ENCODE measurements at regions not wholly inside any gene's neighbourhood (a gene's known extent, or its start where the extent isn't known, plus 50 kb on each side); places are given as distances from the start of the nearest gene placed in this dataset.

DNA sequence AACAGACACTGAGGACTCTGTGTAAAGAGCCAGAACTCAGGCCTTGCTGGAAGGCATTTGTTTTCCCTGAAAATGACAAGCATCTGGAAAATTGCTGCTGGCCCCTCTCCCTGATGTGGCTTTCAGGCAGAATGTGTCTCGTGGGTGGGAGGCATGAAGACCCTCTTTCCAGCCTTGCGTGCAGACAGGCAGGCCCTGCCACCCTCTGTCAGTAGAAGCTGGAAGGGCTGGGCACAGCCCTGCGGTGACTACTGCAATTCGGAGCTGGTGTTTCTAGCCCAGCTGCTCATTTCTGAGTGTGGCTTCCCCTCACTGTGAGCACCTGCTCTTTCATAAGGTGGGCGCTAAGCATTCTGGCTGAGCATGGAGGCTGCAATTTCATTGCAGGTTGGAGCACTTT is 349.9 kb downstream of the PTPRU start:
- Histone ChIP-seq H3K27me3 (peaks cover 0 to 39% of the 10 kb centered on the region in 2 donors), H3K27ac (no peak overlapping the region), H3K4me3 (no peak overlapping the region), H3K4me1 (no peaks in the 10 kb centered on the region), H3K9me3 (no peaks in the 10 kb centered on the region), H3K36me3 (no peaks in the 10 kb centered on the region)
- TF ChIP-seq, protein P1, sequence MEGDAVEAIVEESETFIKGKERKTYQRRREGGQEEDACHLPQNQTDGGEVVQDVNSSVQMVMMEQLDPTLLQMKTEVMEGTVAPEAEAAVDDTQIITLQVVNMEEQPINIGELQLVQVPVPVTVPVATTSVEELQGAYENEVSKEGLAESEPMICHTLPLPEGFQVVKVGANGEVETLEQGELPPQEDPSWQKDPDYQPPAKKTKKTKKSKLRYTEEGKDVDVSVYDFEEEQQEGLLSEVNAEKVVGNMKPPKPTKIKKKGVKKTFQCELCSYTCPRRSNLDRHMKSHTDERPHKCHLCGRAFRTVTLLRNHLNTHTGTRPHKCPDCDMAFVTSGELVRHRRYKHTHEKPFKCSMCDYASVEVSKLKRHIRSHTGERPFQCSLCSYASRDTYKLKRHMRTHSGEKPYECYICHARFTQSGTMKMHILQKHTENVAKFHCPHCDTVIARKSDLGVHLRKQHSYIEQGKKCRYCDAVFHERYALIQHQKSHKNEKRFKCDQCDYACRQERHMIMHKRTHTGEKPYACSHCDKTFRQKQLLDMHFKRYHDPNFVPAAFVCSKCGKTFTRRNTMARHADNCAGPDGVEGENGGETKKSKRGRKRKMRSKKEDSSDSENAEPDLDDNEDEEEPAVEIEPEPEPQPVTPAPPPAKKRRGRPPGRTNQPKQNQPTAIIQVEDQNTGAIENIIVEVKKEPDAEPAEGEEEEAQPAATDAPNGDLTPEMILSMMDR (IDR thresholded peaks at IDR 0.05) = no peak
- intact Hi-C loops (cut with DNase I; ENCODE audit: low total_unique reads) = no loop called here
- DNase-seq = no peak

DNA sequence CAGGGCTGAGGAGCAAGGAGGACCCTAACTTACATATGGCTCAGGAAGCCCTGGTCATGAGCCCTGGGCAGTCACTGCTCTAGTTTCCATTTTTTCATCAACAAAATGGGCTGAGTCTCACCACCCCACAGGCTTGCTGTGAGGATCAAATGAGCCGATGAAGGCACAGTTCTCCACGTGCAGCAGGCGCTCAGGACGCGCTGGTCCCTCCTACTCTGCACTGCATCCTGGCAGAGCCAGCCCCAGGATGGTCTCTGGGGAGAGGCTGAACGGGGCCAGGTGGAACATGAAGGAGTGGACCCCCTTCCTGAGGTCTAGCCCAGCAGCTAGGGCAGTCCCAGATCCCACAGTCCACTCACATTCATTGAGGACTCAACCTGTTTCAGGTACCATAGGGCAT is 349.3 kb downstream of the PTPRU start:
- TF ChIP-seq, protein P1 (IDR thresholded peaks at IDR 0.05) = no peak
- Histone ChIP-seq H3K27ac (no peak overlapping the region), H3K36me3 (no peaks in the 10 kb centered on the region), H3K4me3 (no peak overlapping the region), H3K9me3 (no peaks in the 10 kb centered on the region), H3K27me3 (peaks cover 0 to 35% of the 10 kb centered on the region in 2 donors), H3K4me1 (no peaks in the 10 kb centered on the region)
- no peak for DNase-seq
- intact Hi-C loops (cut with DNase I; ENCODE audit: low total_unique reads) = no loop called here

DNA sequence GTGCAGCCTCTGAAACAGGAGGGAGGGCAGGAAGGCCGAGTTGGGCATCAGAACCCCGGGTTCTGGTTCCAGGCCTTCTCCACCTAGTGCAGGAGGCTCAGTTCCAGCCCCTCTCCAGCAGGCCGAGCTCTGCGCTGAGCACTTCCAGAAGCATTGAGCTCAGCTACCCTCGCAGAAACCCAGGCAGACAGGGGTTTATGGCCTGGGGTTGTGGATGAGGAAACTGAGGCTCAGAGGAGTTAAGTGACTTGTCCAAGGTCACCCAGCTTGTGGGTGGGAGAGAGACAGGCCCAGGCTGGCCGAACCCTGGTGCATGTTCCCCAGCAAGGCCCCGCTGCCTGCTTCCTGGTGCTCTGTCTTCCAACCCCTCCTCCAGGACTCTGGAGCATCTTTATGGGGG is 348.9 kb downstream of the PTPRU start:
- H3K27ac ChIP-seq = no peak overlapping the region
- H3K27me3 ChIP-seq = peaks cover 0 to 36% of the 10 kb centered on the region in 2 donors
- no peaks in the 10 kb centered on the region for H3K4me1 ChIP-seq
- no peaks in the 10 kb centered on the region for H3K9me3 ChIP-seq
- no peak overlapping the region for H3K4me3 ChIP-seq
- DNase-seq = no peak
- TF ChIP-seq, protein P1 (IDR thresholded peaks at IDR 0.05) = no peak
- H3K36me3 ChIP-seq = no peaks in the 10 kb centered on the region
- intact Hi-C loops (cut with DNase I; ENCODE audit: low total_unique reads) = no loop called here

DNA sequence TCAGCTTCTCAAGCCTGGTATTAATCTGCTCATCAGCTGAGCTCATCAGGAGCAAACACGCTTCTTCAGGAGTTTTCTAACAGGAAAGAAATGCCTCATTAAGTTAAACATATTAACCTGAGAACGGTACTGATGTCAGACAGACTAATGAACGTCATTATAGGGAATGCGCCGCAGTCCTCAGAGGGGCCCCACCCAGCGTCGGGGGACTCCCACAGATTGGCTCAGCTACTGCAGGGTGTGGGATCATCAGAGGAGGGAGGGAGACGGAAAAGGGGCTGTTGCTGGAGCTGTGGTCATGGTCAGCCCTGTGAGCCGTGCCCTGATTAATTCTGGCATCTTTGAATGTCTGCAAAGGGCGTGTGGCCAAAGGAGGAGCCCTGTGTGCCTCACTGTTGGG is 348.5 kb downstream of the PTPRU start:
- intact Hi-C loops (cut with DNase I; ENCODE audit: low total_unique reads) = no loop called here
- TF ChIP-seq, protein P1 (IDR thresholded peaks at IDR 0.05) = no peak
- Histone ChIP-seq H3K9me3 (no peaks in the 10 kb centered on the region), H3K4me3 (no peak overlapping the region), H3K4me1 (no peaks in the 10 kb centered on the region), H3K27me3 (peaks cover 0 to 37% of the 10 kb centered on the region in 2 donors), H3K36me3 (no peaks in the 10 kb centered on the region), H3K27ac (no peak overlapping the region)
- DNase-seq = no peak

DNA sequence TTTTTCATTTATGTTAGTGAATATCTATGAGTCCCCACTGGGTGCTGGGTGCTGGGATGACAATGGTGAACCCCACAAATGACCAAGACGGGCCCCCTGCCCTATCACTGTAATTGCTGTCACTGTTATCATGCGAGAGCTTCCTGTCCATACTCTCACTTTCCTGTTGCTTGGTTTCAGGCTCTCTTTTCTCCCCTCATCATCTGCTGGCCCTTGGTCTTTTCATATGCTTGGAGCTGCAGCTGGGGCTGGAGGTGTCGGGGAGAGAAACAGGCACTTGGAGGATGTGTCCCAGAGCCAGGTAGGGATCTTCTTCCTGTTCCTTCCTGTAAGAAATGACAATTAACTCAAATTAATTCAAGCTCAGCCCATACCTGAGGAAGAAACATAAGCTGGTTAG is 348.0 kb downstream of the PTPRU start:
- TF ChIP-seq, protein P1 (IDR thresholded peaks at IDR 0.05) = no peak
- H3K27me3 ChIP-seq = peaks cover 0 to 36% of the 10 kb centered on the region in 2 donors
- H3K36me3 ChIP-seq = no peaks in the 10 kb centered on the region

DNA sequence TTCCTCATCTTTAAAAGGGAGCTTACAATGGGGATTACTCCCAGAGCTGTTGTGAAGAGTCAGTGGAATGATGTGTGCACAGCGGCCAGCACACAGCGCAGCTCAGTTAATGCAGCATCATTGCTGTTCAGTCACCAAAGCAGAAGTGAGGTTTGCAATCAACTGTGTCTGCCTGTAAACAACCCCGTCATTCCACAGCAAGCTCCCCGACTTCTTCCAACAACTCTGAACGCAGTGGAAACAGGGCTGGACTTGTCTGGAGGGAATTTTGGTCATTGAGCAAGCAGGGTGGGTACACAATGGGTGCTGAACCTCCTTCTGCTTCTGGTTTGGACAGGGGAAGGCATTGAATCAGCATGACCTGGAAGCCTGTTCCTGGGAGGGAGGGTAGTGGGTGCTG is 347.4 kb downstream of the PTPRU start:
- Histone ChIP-seq H3K4me1 (no peaks in the 10 kb centered on the region), H3K9me3 (no peaks in the 10 kb centered on the region), H3K27me3 (peaks cover 0 to 35% of the 10 kb centered on the region in 2 donors), H3K36me3 (no peaks in the 10 kb centered on the region), H3K4me3 (no peak overlapping the region), H3K27ac (no peak overlapping the region)
- DNase-seq = no peak
- intact Hi-C loops (cut with DNase I; ENCODE audit: low total_unique reads) = no loop called here
- TF ChIP-seq, protein P1 (IDR thresholded peaks at IDR 0.05) = no peak

More for the DNA sequence above, 348.0 kb downstream of the PTPRU start:
- Histone ChIP-seq H3K4me1 (no peaks in the 10 kb centered on the region), H3K9me3 (no peaks in the 10 kb centered on the region), H3K27ac (no peak overlapping the region), H3K4me3 (no peak overlapping the region)
- intact Hi-C loops (cut with DNase I; ENCODE audit: low total_unique reads) = no loop called here
- no peak for DNase-seq

Data from tibial artery (tissue), 4 donors.